Naive thymus-derived CD4-positive, alpha-beta T cell (primary cell): ENCODE measurements at regions not wholly inside any gene's neighbourhood (a gene's known extent, or its start where the extent isn't known, plus 50 kb on each side); places are given as distances from the start of the nearest gene placed in this dataset.

Experiments used
- ATAC-seq: fragments of 150-1000 bp; cut with Tn5 transposase; 2 replicates; pipeline ENCODE4 v1.10.0; 2021; ENCODE audit warnings: mild to moderate bottlenecking, moderate library complexity
- CTCF ChIA-PET: fragments of 350-600 bp; sonication (Branson Sonifier 250); formaldehyde crosslinking; loops from one replicate; lab custom pipeline; 2021; ENCODE audit warnings: antibody characterized with exemption; lab: Charles Lee
- POLR2A ChIA-PET: fragments of 350-600 bp; sonication (Branson Sonifier 250); formaldehyde crosslinking; loops from one replicate; lab custom pipeline; 2021; ENCODE audit warnings: antibody characterized with exemption, inconsistent platforms; lab: Charles Lee
- DNase-seq, 9 donors: peaks; one replicate each; pipeline versions ENCODE4 v3.0.0 to v3.0.0-alpha.2; 2020 to 2022; ENCODE audit warnings: mixed read lengths in 1 of 9
- H3K27ac ChIP-seq: one replicate; pipeline ENCODE4 v1.7.0; 2013; ENCODE audit warnings: mild to moderate bottlenecking, low read depth, low read length, moderate library complexity
- H3K27me3 ChIP-seq, 2 donors: one replicate each; pipeline ENCODE4 v1.7.0; 2013; ENCODE audit warnings: low read length in 2 of 2, mild to moderate bottlenecking in 2 of 2, moderate library complexity in 2 of 2; ENCODE audit not compliant: control insufficient read depth in 2 of 2, insufficient read depth in 2 of 2
- H3K36me3 ChIP-seq, 3 experiments: 1 replicate in 2 of 3; 2 replicates in 1 of 3; pipeline ENCODE4 v1.7.0; 2013; ENCODE audit warnings: low read length in 3 of 3, mild to moderate bottlenecking in 3 of 3, moderate library complexity in 1 of 3; ENCODE audit not compliant: insufficient read depth in 3 of 3, control insufficient read depth in 2 of 3
- H3K4me1 ChIP-seq, 2 donors: one replicate each; pipeline ENCODE4 v1.7.0; 2013; ENCODE audit warnings: low read length in 2 of 2, mild to moderate bottlenecking in 2 of 2, moderate library complexity in 1 of 2; ENCODE audit not compliant: control insufficient read depth in 2 of 2, insufficient read depth in 2 of 2
- H3K4me3 ChIP-seq: 2 replicates; pipeline ENCODE4 v1.7.0; 2013; ENCODE audit warnings: mild to moderate bottlenecking, low read length
- H3K9me3 ChIP-seq, 3 experiments: 1 replicate in 2 of 3; 2 replicates in 1 of 3; pipeline ENCODE4 v1.7.0; 2013; ENCODE audit warnings: low read length in 3 of 3; ENCODE audit not compliant: control insufficient read depth in 2 of 3
- H3K27ac Mint-ChIP-seq, 9 donors: one replicate each; pipeline ENCODE4 v1.8.0; 2020 to 2022; ENCODE audit warnings: mixed read lengths in 9 of 9, mild to moderate bottlenecking in 8 of 9, moderate library complexity in 5 of 9, inconsistent platforms in 2 of 9
- H3K27me3 Mint-ChIP-seq, 5 donors: one replicate each; pipeline ENCODE4 v1.8.0; 2021 to 2022; ENCODE audit warnings: mixed read lengths in 5 of 5, mild to moderate bottlenecking in 1 of 5
- H3K36me3 Mint-ChIP-seq, 5 donors: one replicate each; pipeline ENCODE4 v1.8.0; 2020 to 2022; ENCODE audit warnings: mixed read lengths in 5 of 5, mild to moderate bottlenecking in 3 of 5, inconsistent platforms in 1 of 5
- H3K4me1 Mint-ChIP-seq, 7 donors: one replicate each; pipeline ENCODE4 v1.8.0; 2020 to 2022; ENCODE audit warnings: mixed read lengths in 7 of 7, mild to moderate bottlenecking in 3 of 7, inconsistent platforms in 1 of 7
- H3K4me3 Mint-ChIP-seq, 10 donors: one replicate each; pipeline ENCODE4 v1.8.0; 2020 to 2022; ENCODE audit warnings: mild to moderate bottlenecking in 10 of 10, mixed read lengths in 10 of 10, moderate library complexity in 6 of 10, inconsistent platforms in 2 of 10
- H3K9me3 Mint-ChIP-seq, 11 donors: one replicate each; pipeline ENCODE4 v1.8.0; 2020 to 2022; ENCODE audit warnings: mixed read lengths in 11 of 11, mild to moderate bottlenecking in 4 of 11, inconsistent platforms in 1 of 11, moderate library complexity in 1 of 11
- intact Hi-C, 2 donors: fragments of 100-400 bp; cut with micrococcal nuclease; formaldehyde crosslinking; loops; one replicate each; pipeline ENCODE4 v1.15.1; 2023

DNA sequence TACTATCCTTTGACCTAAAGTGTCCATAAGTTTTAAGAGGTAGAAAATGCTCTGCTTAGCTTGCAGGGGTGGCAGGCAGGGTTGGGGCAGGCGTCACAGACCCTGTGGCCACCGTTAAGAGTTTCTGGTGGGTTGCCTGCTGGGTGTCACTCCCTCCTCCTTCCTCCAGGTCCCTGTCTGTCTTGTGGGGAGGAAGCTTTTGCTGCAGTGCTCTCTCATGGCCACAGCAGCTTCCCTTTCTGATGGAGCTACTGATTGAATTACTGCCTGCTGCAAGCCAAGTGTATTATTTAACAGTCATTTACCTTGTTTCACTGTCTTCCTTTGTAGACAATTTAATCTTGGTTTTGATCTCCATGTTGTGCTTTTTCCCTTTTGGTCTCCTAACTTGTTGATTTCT, 384.6 kb downstream of the IDS start:
- H3K9me3 Mint-ChIP-seq: no peaks in the 10 kb centered on the region
- ChIA-PET CTCF (no interaction called here), POLR2A (no interaction called here)
- H3K4me1 Mint-ChIP-seq: no peaks in the 10 kb centered on the region
- ATAC-seq (no peak), DNase-seq (no peak)
- H3K36me3 Mint-ChIP-seq: no peaks in the 10 kb centered on the region
- Histone ChIP-seq H3K27ac (no peak overlapping the region), H3K36me3 (no peaks in the 10 kb centered on the region), H3K4me1 (no peaks in the 10 kb centered on the region), H3K4me3 (no peak overlapping the region), H3K27me3 (no peaks in the 10 kb centered on the region), H3K9me3 (no peaks in the 10 kb centered on the region)
- no peak overlapping the region for H3K27ac Mint-ChIP-seq
- no peak overlapping the region for H3K4me3 Mint-ChIP-seq
- intact Hi-C loops: no loop called here
- H3K27me3 Mint-ChIP-seq: peaks cover 0 to 5% (median 0%) of the 10 kb centered on the region in 5 donors

DNA sequence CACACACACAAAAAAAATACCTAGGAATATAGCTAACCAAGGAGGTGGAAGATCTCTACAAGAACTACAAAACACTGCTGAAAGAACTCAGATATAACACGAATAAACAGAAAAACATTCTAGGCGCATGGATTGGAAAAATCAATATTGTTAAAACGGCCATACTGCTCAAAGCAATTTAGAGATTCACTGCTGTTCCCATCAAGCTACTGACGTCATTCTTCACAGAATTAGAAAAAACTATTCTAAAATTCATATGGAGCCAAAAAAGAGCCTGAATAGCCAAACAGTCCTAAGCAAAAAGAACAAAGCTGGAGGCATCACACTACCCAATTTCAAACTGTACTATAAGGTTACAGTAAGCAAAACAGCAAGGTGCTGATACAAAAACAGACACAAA, 390.2 kb downstream of the IDS start:
- H3K36me3 ChIP-seq: no peaks in the 10 kb centered on the region
- POLR2A ChIA-PET: no interaction called here
- no peak for DNase-seq
- intact Hi-C loops: no loop called here
- no peak overlapping the region for H3K27ac Mint-ChIP-seq
- CTCF ChIA-PET: no interaction called here
- no peak overlapping the region for H3K27ac ChIP-seq
- no peaks in the 10 kb centered on the region for H3K9me3 ChIP-seq
- no peaks in the 10 kb centered on the region for H3K27me3 ChIP-seq
- peaks cover 0 to 4% (median 0%) of the 10 kb centered on the region in 5 donors for H3K36me3 Mint-ChIP-seq
- H3K9me3 Mint-ChIP-seq: peaks cover under 1 to 10% (median 8%) of the 10 kb centered on the region in 11 donors
- no peak overlapping the region for H3K4me3 ChIP-seq
- ATAC-seq: no peak
- H3K27me3 Mint-ChIP-seq: peaks cover 0 to 7% (median 0%) of the 10 kb centered on the region in 5 donors
- no peaks in the 10 kb centered on the region for H3K4me1 Mint-ChIP-seq
- H3K4me3 Mint-ChIP-seq: no peak overlapping the region
- H3K4me1 ChIP-seq: no peaks in the 10 kb centered on the region

DNA sequence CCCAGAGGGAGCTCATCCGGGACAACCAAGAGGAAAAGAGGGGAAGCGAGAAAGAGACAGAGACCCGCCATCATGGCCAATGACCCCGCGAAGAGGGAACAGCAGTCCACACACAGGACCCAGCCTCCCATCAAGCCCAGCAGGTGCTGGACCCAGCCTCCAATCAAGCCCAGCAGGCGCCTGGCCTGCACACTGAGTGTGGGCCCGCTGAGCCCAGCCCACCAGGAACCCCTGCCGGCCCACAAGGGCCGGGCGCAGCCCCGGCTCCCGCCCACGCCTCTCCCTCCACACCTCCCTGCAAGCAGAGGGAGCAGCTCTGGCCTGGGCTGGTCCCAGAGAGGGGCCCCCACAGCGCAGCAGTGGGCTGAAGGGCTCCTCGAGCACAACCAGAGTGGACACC, 391.1 kb downstream of the IDS start:
- no peaks in the 10 kb centered on the region for H3K4me1 Mint-ChIP-seq
- peaks cover 0 to 4% (median 0%) of the 10 kb centered on the region in 5 donors for H3K36me3 Mint-ChIP-seq
- H3K36me3 ChIP-seq: no peaks in the 10 kb centered on the region
- H3K27ac Mint-ChIP-seq: no peak overlapping the region
- no peak overlapping the region for H3K4me3 ChIP-seq
- ATAC-seq (no peak), DNase-seq (peak in 1 of 9 donors; percentile 3)
- CTCF ChIA-PET: no interaction called here
- no peaks in the 10 kb centered on the region for H3K4me1 ChIP-seq
- H3K27me3 Mint-ChIP-seq: peaks cover 0 to 16% (median 0%) of the 10 kb centered on the region in 5 donors
- H3K9me3 ChIP-seq: no peaks in the 10 kb centered on the region
- no peak overlapping the region for H3K4me3 Mint-ChIP-seq
- H3K9me3 Mint-ChIP-seq: peaks cover 8 to 19% (median 14%) of the 10 kb centered on the region in 11 donors
- intact Hi-C loops: no loop called here
- no peaks in the 10 kb centered on the region for H3K27me3 ChIP-seq
- POLR2A ChIA-PET: no interaction called here
- H3K27ac ChIP-seq: no peak overlapping the region

DNA sequence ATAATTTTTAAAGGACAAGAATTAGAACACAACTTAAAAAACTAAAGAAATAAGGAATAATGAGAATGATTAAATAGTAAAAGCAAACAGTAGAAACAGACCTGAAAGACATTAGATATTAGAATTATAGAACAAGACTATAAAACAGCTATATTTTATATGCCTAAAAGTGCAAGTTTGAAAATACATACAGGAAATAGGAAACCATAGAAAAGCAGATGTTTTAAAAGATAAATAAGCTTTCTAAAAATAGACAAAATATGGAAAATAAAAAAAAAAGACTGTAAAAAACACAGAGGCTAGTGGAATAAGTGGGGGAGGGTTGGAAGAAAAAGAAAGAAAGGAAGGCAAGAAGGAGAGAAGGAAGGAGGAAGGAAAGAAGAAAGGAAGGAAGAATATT, 407.3 kb downstream of the IDS start:
- intact Hi-C loops: no loop called here
- Mint-ChIP-seq H3K4me3 (no peak overlapping the region), H3K9me3 (peaks cover 0 to 1% (median 0%) of the 10 kb centered on the region in 11 donors), H3K27me3 (no peaks in the 10 kb centered on the region), H3K27ac (no peak overlapping the region), H3K36me3 (no peaks in the 10 kb centered on the region), H3K4me1 (peaks cover 0 to 7% (median 3%) of the 10 kb centered on the region in 7 donors)
- DNase-seq (no peak), ATAC-seq (no peak)
- no peaks in the 10 kb centered on the region for H3K9me3 ChIP-seq
- no peak overlapping the region for H3K27ac ChIP-seq
- H3K36me3 ChIP-seq: no peaks in the 10 kb centered on the region
- no peaks in the 10 kb centered on the region for H3K27me3 ChIP-seq
- no peaks in the 10 kb centered on the region for H3K4me1 ChIP-seq
- POLR2A ChIA-PET: no interaction called here
- H3K4me3 ChIP-seq: no peak overlapping the region
- CTCF ChIA-PET: no interaction called here

DNA sequence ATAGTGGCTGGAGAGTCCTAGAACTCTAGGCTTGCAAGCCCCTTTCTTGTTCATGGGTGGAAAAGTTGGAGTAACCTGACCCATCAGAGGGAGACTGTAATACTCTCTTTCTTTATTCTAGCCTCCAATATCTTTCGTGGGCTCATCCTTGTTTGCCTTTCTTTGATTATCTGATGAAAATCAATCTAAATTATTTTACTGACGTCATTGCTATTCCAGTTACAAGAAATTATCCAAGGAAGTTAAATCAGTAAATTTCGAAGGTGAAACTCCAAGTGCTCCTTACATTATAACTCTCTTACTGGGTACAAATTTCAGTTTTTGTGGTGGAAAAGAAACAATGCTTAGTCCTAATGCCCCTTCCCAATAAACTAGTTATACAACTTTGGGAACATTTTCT, 412.9 kb downstream of the IDS start:
- CTCF ChIA-PET: interaction anchor here (0.6 kb wide), 1 partner anchor 10 kb away, joined by 3 read pairs; no protein-coding TSS in a partner anchor
- POLR2A ChIA-PET: no interaction called here
- intact Hi-C loops: no loop called here

DNA sequence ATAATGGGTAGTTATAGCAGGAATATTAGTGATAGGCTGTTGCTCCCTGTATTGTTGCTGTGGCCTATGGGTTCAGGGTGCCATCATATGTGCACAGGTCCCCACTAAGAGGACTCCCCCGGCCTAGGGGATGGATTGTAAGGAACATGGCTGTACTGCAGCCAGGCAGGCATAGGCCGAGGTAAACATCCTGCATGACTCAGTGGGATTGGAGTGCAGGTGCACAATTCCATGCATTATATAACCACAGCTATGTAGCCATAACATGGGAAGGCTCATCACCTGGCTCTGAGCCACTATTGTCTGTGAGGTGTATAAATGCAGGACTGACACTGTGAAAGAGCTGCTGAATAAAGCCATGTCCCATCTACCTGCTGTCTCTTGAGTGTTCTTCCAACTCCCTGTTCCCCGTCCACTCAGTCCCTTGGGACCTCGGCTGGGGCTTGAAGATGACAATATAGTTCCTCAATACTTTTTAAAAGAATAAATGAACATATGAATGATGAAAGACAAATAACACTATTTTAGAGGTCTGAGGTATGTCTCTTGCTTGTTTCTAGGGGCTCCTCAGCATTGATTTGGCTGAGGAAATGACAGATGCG, 425.2 kb downstream of the IDS start:
- CTCF ChIA-PET: no interaction called here
- ATAC-seq: no peak

More for the DNA sequence above, 412.9 kb downstream of the IDS start:
- Mint-ChIP-seq H3K9me3 (peaks cover 0 to 3% (median 0%) of the 10 kb centered on the region in 11 donors), H3K27me3 (no peaks in the 10 kb centered on the region), H3K4me1 (no peaks in the 10 kb centered on the region), H3K4me3 (no peak overlapping the region), H3K27ac (no peak overlapping the region), H3K36me3 (no peaks in the 10 kb centered on the region)
- Histone ChIP-seq H3K4me1 (no peaks in the 10 kb centered on the region), H3K27me3 (no peaks in the 10 kb centered on the region), H3K36me3 (no peaks in the 10 kb centered on the region), H3K4me3 (no peak overlapping the region), H3K27ac (no peak overlapping the region), H3K9me3 (no peaks in the 10 kb centered on the region)
- ATAC-seq (no peak), DNase-seq (no peak)

DNA sequence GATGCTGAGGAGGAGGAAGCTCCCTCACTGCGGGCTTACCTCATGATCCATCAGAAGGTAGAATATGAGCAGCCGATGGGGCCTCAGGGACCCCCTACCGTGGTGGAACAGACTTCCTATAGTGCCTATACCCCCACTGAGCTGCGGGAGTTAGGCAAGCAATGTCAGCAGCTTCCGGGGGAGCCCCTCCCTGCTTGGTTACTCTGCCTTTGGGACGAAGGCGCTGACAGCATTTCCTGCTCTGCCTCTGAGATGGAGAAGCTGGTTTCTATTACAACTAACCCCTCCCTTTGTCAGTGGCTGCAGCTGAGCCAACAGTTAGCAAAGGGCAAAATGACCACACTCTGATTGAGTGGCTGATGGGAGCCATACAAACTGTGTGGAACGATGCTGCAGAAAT, 430.7 kb downstream of the IDS start:
- ATAC-seq (peak; percentile 42), DNase-seq (peak in 5 of 9 donors; percentile 1 to 22 (median 17))
- intact Hi-C loops: no loop called here
- ChIA-PET POLR2A (no interaction called here), CTCF (no interaction called here)
- Mint-ChIP-seq H3K4me3 (peak overlapping the region in 2 of 10 donors; percentile 4 to 40), H3K36me3 (no peaks in the 10 kb centered on the region), H3K4me1 (peaks cover 0 to 6% (median 4%) of the 10 kb centered on the region in 7 donors), H3K27me3 (no peaks in the 10 kb centered on the region), H3K9me3 (peaks cover 0 to 1% (median 0%) of the 10 kb centered on the region in 11 donors), H3K27ac (peak overlapping the region in 1 of 9 donors; percentile 12)
- H3K9me3 ChIP-seq: no peaks in the 10 kb centered on the region
- H3K27me3 ChIP-seq: no peaks in the 10 kb centered on the region
- no peaks in the 10 kb centered on the region for H3K36me3 ChIP-seq
- H3K4me1 ChIP-seq: peaks cover 0 to 4% of the 10 kb centered on the region in 2 donors
- H3K27ac ChIP-seq: no peak overlapping the region
- H3K4me3 ChIP-seq: no peak overlapping the region

More for the DNA sequence above, 425.2 kb downstream of the IDS start:
- POLR2A ChIA-PET: no interaction called here
- H3K27ac ChIP-seq: no peak overlapping the region
- Mint-ChIP-seq H3K27me3 (peaks cover 0 to 3% (median 0%) of the 10 kb centered on the region in 5 donors), H3K9me3 (no peaks in the 10 kb centered on the region), H3K4me3 (no peak overlapping the region), H3K36me3 (no peaks in the 10 kb centered on the region), H3K4me1 (peaks cover 0 to 2% (median 0%) of the 10 kb centered on the region in 7 donors), H3K27ac (no peak overlapping the region)
- H3K9me3 ChIP-seq: no peaks in the 10 kb centered on the region
- H3K4me1 ChIP-seq: no peaks in the 10 kb centered on the region
- H3K27me3 ChIP-seq: no peaks in the 10 kb centered on the region
- DNase-seq: no peak
- no peaks in the 10 kb centered on the region for H3K36me3 ChIP-seq
- intact Hi-C loops: no loop called here
- H3K4me3 ChIP-seq: no peak overlapping the region
